ENCODE measurements at regions not wholly inside any gene's neighbourhood (a gene's known extent, or its start where the extent isn't known, plus 50 kb on each side); places are given as distances from the start of the nearest gene placed in this dataset.
A peak's percentile ranks its signal among the peaks of the same experiment; 100 is the strongest.
"Not testable (repeated sequence)": the region's sequence is repeated elsewhere in the genome, so short reads cannot be mapped to it uniquely, and the experiment has no call there.

DNA sequence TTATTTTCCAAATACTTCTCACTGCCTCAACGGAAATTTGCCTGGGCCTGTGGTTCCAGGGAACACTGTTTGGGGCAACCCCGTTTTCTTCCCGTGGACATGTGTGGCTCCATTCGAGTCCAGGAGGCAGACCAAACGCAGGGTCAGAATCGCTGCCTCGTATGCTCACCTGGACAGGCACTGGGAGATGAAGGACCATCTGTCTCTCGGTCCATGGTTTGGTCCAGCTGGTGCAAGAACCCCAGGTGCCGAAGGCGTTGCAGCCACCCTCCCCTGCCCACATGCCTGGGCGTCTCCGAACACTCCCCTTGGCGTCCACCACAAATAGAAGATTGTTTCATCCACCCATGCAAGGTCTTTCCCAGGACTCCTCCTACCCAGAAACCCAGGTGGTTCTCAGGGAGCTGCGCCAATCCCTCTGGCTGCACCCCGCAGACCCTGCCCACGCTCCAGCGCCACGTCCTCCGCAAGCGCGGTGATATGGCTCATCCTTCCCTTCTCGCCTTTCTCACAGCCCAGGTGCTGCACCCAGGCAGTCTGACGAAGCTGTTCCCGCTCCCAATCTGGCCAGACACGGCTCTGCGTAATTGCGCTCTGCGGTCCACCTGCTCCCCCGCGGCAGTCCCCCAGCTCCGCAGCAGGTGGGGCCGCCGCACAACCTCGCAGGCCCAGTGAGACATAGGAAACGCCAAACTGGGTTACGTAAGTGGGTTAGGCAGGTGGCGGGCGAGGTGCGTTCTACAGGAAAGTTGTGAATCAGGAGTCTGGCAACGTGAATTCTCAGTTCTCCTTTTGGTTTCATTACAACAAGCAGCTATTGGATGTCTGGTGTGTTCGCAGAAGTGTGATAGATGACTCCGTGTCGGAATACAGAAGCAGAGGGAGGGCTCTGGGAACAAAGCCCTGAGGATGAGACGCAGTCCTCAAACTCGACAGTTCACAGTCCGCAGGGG is 146.2 kb upstream of the ECI2 start:
- peak; percentile 42 for DNase-seq

GRCh38 chr6:4280707-4281106 is 145.3 kb upstream of the ECI2 start:
- DNase-seq = no peak

DNA sequence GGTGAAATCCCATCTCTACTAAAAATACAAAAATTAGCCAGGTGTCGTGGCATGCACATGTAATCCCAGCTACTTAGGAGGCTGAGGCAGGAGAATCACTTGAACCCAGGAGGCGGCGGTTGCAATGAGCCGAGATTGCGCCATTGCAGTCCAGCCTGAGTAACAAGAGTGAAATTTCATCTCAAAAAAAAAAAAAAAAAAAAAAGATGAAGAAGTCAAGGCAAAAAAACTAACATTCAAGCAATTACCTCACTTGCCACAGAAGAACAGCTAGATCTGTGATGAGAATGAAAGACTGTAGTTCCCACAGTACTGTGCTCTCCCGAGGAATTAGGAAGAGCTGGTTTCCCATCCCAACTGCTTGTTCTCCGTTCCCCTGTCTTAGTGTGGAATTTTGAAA is 144.7 kb upstream of the ECI2 start:
- DNase-seq = no peak

- DNase-seq = no peak
Observed at GRCh38 chr6:4274382-4275082, 139.2 kb upstream of the ECI2 start.

DNA sequence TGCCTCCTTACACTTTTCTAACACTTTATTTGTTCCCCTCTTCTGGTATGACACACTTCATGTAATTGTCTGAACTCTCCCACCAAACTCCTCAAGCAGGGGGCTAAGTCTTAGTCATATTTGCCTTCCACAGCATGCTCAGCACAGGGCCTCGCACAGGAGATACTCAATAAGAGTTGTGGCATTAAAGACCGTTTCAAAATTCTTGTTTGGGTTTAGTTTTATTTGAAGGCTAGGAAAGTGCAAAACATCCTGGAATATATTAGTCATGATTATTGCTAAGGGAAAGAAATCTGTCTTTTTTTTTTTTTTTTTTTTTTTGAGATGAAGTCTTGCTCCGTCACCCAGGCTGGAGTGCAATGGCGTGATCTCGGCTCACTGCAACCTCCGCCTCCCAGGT is 137.6 kb upstream of the ECI2 start:
- DNase-seq = no peak

DNA sequence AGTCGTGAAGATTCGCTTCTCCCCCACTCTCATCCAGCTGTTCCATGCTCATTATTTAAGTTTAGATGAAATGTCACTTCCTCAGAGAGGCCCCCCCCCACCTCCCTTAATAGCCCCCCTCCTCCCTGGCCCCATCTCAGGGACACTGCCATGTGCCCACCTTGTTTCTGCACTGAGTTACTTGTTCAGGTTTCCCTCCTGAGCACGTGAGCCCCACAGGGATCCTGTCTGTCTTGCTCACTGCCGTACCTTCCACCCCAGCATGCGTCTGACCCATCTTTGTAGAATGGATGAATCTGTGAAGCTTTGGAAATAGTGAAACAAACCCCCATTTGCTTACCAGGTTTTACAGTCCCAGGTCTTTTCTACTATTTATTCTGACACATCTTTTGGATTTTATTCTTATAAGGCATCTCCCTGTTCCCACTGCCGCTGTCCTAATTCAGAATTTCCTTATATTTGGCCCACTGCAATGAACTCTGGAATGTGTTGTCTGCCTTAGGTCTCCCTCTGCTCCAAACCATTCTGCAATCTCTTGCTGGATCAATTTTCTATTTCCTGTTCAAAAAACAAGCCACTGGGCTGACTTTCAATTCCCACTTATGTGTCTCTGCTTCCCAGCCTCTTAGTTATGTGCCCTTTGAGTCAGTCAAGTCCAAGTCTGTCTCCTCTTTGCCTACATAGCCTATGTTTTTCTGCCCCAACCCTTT is 136.5 kb upstream of the ECI2 start:
- DNase-seq = no peak

- DNase-seq = no peak
Observed at GRCh38 chr6:4270776-4271175, 135.4 kb upstream of the ECI2 start.

DNA sequence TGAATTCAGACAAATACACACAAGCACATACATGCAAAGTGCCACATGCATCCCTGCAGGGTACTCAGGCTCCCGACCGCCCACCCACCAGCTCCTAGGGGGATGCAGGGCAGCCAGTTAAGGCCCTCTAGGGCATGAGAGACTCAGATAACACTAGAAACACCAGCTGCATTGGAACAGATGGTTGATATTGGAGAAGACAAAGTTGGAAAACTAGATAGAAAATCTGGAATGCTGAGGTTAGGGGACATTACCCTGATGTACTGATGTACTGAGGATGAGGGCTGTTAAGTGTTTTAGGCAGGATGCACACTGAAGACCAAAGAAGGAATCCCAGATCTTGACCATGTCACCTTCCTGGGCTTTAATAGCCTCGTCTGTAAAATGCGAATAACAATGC is 134.6 kb upstream of the ECI2 start:
- DNase-seq = no peak

DNA sequence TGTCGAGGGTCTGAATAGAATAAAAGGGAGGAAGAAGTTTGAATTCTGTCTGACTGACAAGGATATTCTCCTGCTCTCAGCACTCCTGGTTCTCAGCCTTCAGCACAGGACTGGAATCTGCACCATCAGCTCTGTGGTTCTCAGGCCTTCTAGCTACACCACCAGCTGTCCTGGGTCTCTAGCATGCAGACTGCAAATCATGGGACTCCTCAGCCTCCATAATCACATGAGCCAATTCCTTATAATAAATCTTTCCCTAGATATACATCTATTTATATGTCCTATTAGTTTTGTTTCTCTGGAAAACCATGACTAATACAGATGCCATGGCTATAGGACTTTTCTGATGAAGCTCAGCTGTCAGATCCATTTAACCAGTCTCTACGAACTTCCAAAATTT is 132.8 kb upstream of the ECI2 start:
- DNase-seq = no peak

- DNase-seq = no peak
Observed at GRCh38 chr6:4265740-4266139, 130.4 kb upstream of the ECI2 start.

DNA sequence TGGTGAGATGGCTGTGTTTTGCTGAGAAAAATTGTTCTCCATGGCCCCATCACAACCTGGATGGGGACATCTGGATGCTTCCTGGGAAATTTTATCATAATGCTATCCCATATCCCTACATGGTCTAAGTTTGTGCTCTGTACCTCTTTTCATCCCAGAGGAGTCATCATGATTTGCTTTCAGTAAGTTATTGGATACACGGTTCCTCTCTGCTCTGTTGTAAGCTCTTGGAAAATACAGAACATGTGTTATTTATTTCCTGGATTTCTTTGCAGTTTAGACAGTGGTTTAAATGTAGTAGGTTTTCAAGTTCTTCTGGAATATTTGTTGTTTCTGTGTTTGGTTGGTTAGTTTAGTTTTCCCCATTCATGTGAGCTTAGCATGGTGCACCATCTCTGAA is 129.2 kb upstream of the ECI2 start:
- no peak for DNase-seq

DNA sequence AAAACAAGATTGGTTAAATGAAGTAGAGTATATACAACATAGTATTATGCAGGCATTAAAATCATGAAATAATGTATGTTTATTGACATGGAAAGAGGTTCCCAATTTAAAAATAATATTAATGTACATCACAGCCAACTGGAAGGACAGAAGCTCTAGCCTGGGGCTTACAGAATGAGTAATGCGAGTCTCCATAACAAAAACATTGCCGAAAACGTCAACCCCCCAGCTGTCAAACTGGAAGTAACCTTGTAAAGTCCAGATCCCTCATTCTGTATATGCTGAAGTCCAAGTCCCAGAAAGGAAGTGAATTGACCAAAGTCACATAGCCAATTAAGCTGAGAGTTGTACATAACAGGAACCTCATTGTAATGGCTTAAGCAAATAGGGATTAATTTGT is 128.7 kb upstream of the ECI2 start:
- DNase-seq = no peak

GRCh38 chr6:4262526-4262925 is 127.2 kb upstream of the ECI2 start:
- no peak for DNase-seq

DNA sequence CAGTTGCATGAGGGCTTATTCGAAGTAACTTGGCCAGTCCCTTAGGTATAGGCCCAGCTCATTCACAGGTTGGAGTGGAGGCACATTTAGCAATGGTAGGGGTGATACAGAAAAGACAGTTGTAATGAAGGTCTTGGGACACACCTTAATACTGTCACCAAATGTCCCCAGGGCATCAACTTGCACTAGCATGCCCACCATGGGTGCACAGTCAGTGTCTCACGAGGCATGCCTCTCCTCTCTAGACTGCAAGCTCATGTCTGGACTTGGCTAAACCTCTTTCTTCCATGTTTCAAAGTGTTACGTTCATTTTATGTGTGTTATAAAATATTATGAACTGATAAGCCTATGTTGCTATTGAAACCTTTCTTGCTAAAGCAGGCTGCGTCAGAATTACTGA is 124.0 kb upstream of the ECI2 start:
- DNase-seq = no peak

DNA sequence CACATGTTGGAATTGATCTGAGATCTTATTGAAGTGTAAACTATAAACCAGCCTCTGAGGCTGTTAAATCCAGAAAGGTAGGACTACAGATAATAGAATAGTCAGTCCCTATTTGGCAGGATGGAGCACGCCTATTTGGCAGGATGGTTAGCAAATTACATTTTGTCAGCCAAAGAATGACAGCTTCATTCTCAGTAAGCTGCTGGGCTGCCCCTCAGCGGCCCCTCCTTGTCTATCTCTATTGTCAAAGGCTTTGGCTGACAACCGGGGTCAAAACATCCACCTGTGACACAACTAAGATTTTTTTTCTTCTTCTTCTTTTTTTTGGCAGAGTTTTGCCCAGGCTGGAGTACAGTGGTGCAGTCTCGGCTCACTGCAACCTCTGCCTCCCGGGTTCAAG is 123.4 kb upstream of the ECI2 start:
- no peak for DNase-seq

GRCh38 chr6:4256969-4257368 is 121.6 kb upstream of the ECI2 start:
- DNase-seq = no peak

GRCh38 chr6:4253604-4254231 is 118.3 kb upstream of the ECI2 start:
- no peak for DNase-seq

- DNase-seq = not testable (repeated sequence)
Observed at GRCh38 chr6:4252445-4252844, 117.1 kb upstream of the ECI2 start.

GRCh38 chr6:4250645-4251044 is 115.3 kb upstream of the ECI2 start:
- no peak for DNase-seq

DNA sequence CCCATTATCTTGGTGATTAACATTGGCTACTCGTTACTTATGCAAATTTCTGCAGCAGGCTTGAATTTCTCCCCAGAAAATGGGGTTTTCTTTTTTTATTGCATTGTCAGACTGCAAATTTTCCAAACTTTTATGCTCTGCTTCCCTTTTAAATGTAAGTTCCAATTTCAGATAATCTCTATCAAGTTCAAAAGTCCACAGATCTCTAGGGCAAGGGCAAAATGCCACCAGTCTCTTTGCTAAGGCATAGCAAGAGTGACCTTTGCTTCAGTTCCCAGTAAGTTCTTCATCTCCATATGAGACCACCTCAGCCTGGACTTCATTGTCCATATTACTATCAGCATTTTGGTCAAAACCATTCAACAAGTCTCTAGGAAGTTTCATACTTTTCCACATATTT is 108.5 kb upstream of the ECI2 start:
- not testable (repeated sequence) for DNase-seq

DNA sequence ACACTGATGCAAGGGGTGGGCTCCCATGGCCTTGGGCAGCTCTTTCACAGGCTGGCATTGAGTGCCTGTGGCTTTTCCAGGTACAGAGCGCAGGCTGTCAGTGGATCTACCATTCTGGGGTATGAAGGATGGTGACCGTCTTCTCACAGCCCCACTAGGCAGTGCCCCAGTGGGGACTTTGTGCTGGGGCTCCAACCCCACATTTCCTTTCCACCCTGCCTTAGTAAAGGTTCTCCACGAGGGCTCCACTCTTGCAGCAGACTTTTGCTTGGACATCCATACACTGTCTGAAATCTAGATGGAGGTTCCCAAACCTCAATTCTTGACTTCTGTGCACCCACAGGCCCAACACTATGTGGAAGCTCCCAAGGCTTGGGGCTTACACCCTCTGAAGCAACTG is 107.9 kb upstream of the ECI2 start:
- DNase-seq = no peak

- no peak for DNase-seq
Observed at GRCh38 chr6:4242601-4243000, 107.2 kb upstream of the ECI2 start.

GRCh38 chr6:4240148-4240547 is 104.8 kb upstream of the ECI2 start:
- DNase-seq = no peak
